OCI-LY3 (cell line): ENCODE measurements at regions not wholly inside any gene's neighbourhood (a gene's known extent, or its start where the extent isn't known, plus 50 kb on each side); places are given as distances from the start of the nearest gene placed in this dataset.

Experiments
- H2AFZ ChIP-seq: fragments of 200-600, 300-600 bp; shearing (Covaris generic); 2 replicates; pipeline ENCODE4 v1.6.0; 2014; ENCODE audit warnings: antibody characterized with exemption, low read depth, low read length
- H3K27ac ChIP-seq: fragments of 200-600, 300-600 bp; sonication (generic); 2 replicates; pipeline ENCODE4 v1.5.1; 2014; ENCODE audit warnings: mild to moderate bottlenecking, low read length, moderate library complexity, mixed read lengths
- H3K27me3 ChIP-seq: fragments of 200-600, 300-600 bp; sonication (generic); 2 replicates; pipeline ENCODE4 v1.6.1; 2014; ENCODE audit warnings: low read depth, low read length, mixed read lengths
- H3K36me3 ChIP-seq: fragments of 200-600, 300-600 bp; sonication (generic); replicated peaks from 2 replicates; pipeline ENCODE3; 2014; ENCODE audit warnings: low read depth, low read length, mixed read lengths
- H3K4me1 ChIP-seq: fragments of 300-600, 200-600 bp; sonication (generic); 2 replicates; pipeline ENCODE4 v1.6.1; 2014; ENCODE audit warnings: low read length, mixed read lengths
- H3K4me2 ChIP-seq: fragments of 200-600, 300-600 bp; sonication (generic); 2 replicates; pipeline ENCODE4 v1.6.1; 2014; ENCODE audit warnings: low read length, mixed read lengths
- H3K4me3 ChIP-seq: fragments of 300-600, 200-600 bp; sonication (generic); 2 replicates; pipeline ENCODE4 v1.5.1; 2014; ENCODE audit warnings: antibody characterized with exemption, mild to moderate bottlenecking, low read length, moderate library complexity
- H3K79me2 ChIP-seq: fragments of 300-600, 200-600 bp; shearing (Covaris generic); 2 replicates; pipeline ENCODE4 v1.6.1; 2014; ENCODE audit warnings: mild to moderate bottlenecking, low read length, mixed read lengths
- H3K9ac ChIP-seq: fragments of 300-600, 200-600 bp; shearing (Covaris generic); 2 replicates; pipeline ENCODE4 v1.6.0; 2014; ENCODE audit warnings: mild to moderate bottlenecking, low read length, moderate library complexity
- H3K9me3 ChIP-seq: fragments of 200-600, 300-600 bp; shearing (Covaris generic); 2 replicates; pipeline ENCODE4 v1.6.1; 2014; ENCODE audit warnings: low read length, mixed read lengths; ENCODE audit not compliant: insufficient read depth
- H4K20me1 ChIP-seq: fragments of 200-600, 300-600 bp; sonication (generic); 2 replicates; pipeline ENCODE4 v1.6.1; 2016; ENCODE audit warnings: low read length, mixed read lengths; ENCODE audit not compliant: insufficient read depth
- CTCF ChIP-seq: fragments of 200-600, 300-600 bp; sonication (generic); IDR thresholded peaks from 2 replicates; pipeline ENCODE4 v1.5.1; 2014; ENCODE audit warnings: antibody characterized with exemption, low read length, low read depth
- EZH2phosphoT487 ChIP-seq: fragments of 200-600 bp; shearing (Covaris generic); IDR thresholded peaks from 2 replicates; pipeline ENCODE4 v1.6.1; 2018; ENCODE audit warnings: antibody characterized with exemption, mixed run types, low read depth

GRCh38 chr5:26805076-26805475 is 233.3 kb downstream of the CDH9 start:
- no peak overlapping the region for H3K9ac ChIP-seq
- no peaks in the 10 kb centered on the region for H3K79me2 ChIP-seq
- H3K4me1 ChIP-seq = no peaks in the 10 kb centered on the region
- H3K4me2 ChIP-seq = no peak overlapping the region
- TF ChIP-seq EZH2phosphoT487 = no peak
- no peak for TF ChIP-seq CTCF
- H3K27ac ChIP-seq = no peak overlapping the region
- H4K20me1 ChIP-seq = no peaks in the 10 kb centered on the region
- H3K27me3 ChIP-seq = no peaks in the 10 kb centered on the region
- no peaks in the 10 kb centered on the region for H3K36me3 ChIP-seq
- no peak overlapping the region for H2AFZ ChIP-seq
- H3K9me3 ChIP-seq = 0 out of 2 replicates have a peak, but pooled peaks cover 6% of the 10 kb centered on the region
- no peak overlapping the region for H3K4me3 ChIP-seq

GRCh38 chr5:26802944-26803343 is 235.4 kb downstream of the CDH9 start:
- no peaks in the 10 kb centered on the region for H4K20me1 ChIP-seq
- H3K9me3 ChIP-seq = 0 out of 2 replicates have a peak, but pooled peaks cover 6% of the 10 kb centered on the region
- no peak overlapping the region for H3K4me3 ChIP-seq
- H3K9ac ChIP-seq = no peak overlapping the region
- TF ChIP-seq EZH2phosphoT487 = no peak
- TF ChIP-seq CTCF = no peak; the same call in 1 of the 2 replicates
- H3K4me1 ChIP-seq = no peaks in the 10 kb centered on the region
- no peak overlapping the region for H3K4me2 ChIP-seq
- no peak overlapping the region for H3K27ac ChIP-seq
- H2AFZ ChIP-seq = no peak overlapping the region
- no peaks in the 10 kb centered on the region for H3K79me2 ChIP-seq
- no peaks in the 10 kb centered on the region for H3K36me3 ChIP-seq
- no peaks in the 10 kb centered on the region for H3K27me3 ChIP-seq

GRCh38 chr5:26791433-26791832 is 247.0 kb downstream of the CDH9 start:
- H3K9ac ChIP-seq = no peak overlapping the region
- no peaks in the 10 kb centered on the region for H3K9me3 ChIP-seq
- H3K79me2 ChIP-seq = no peaks in the 10 kb centered on the region
- no peaks in the 10 kb centered on the region for H3K36me3 ChIP-seq
- no peaks in the 10 kb centered on the region for H3K4me1 ChIP-seq
- no peaks in the 10 kb centered on the region for H3K27me3 ChIP-seq
- no peaks in the 10 kb centered on the region for H4K20me1 ChIP-seq
- no peak overlapping the region for H3K27ac ChIP-seq
- no peak overlapping the region for H3K4me2 ChIP-seq
- H2AFZ ChIP-seq = no peak overlapping the region
- TF ChIP-seq EZH2phosphoT487 = no peak
- no peak for TF ChIP-seq CTCF
- H3K4me3 ChIP-seq = no peak overlapping the region

- Histone ChIP-seq H4K20me1 (no peaks in the 10 kb centered on the region), H2AFZ (no peak overlapping the region), H3K27ac (no peak overlapping the region), H3K9me3 (no peaks in the 10 kb centered on the region), H3K27me3 (no peaks in the 10 kb centered on the region), H3K4me3 (no peak overlapping the region), H3K36me3 (no peaks in the 10 kb centered on the region), H3K79me2 (no peaks in the 10 kb centered on the region), H3K4me1 (no peaks in the 10 kb centered on the region), H3K9ac (no peak overlapping the region), H3K4me2 (no peak overlapping the region)
- no peak for TF ChIP-seq EZH2phosphoT487
- no peak for TF ChIP-seq CTCF
These were observed 247.4 kb downstream of the CDH9 start for GRCh38 chr5:26791021-26791420.
